HG02870 (cell line): ENCODE measurements at regions not wholly inside any gene's neighbourhood (a gene's known extent, or its start where the extent isn't known, plus 50 kb on each side); places are given as distances from the start of the nearest gene placed in this dataset.
"Not testable (repeated sequence)": the region's sequence is repeated elsewhere in the genome, so short reads cannot be mapped to it uniquely, and the experiment has no call there.

Source experiments
- ATAC-seq: cut with Tn5 transposase; IDR thresholded peaks from one replicate; pipeline ENCODE4 v1.9.1; 2021; ENCODE audit warnings: mild to moderate bottlenecking, moderate library complexity; ENCODE audit not compliant: unreplicated experiment

DNA sequence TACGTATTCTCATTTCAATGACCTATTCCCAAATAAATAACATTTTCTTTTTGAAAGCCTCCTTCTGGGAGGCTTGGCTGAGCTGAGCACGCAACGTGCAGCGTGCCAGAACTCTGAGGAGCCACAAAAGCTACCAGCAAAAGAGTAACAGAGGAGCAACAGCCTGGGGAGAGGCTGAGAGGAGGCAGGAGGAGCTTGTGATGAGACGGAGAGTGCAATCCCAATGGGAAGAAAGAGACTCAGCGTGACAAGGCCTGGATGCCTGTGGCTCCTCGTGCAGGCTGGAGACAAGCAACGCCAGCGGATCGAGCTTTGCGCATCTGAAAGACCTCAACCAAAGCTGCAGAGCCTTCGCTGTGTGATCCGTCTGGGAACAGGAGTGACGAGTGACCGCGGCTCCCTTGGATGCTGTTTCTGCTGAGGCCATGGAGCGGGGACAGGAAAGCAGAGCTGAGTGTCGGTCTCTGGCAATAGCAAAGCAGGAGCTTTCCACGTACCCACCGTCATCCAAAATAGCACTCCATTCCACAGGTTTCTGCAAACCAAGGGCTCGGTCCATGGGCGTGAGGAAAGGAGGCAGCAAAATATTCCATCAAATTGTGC lies 171.7 kb upstream of the PFKP start:
- ATAC-seq, result no peak

GRCh38 chr10:2893991-2894390 lies 173.4 kb upstream of the PFKP start:
- ATAC-seq, result no peak

GRCh38 chr10:2893158-2893845 lies 174.0 kb upstream of the PFKP start:
- ATAC-seq, result no peak

DNA sequence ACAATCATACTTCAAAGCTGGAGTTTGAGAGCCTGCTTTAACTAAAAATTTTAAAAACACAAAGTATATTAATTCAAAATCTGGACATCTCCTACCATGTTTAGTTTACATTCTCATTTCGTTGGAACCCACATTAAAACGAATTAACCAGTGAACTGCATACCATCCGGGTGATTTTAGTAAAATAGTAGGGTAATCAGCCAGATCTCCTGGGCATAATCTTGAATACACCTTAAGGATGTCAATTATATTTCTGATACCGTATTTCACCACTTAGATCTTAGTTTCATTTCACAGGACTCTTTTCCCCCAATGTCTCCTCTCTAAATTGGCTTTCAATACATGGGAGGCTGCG lies 175.6 kb upstream of the PFKP start:
- no peak for ATAC-seq

DNA sequence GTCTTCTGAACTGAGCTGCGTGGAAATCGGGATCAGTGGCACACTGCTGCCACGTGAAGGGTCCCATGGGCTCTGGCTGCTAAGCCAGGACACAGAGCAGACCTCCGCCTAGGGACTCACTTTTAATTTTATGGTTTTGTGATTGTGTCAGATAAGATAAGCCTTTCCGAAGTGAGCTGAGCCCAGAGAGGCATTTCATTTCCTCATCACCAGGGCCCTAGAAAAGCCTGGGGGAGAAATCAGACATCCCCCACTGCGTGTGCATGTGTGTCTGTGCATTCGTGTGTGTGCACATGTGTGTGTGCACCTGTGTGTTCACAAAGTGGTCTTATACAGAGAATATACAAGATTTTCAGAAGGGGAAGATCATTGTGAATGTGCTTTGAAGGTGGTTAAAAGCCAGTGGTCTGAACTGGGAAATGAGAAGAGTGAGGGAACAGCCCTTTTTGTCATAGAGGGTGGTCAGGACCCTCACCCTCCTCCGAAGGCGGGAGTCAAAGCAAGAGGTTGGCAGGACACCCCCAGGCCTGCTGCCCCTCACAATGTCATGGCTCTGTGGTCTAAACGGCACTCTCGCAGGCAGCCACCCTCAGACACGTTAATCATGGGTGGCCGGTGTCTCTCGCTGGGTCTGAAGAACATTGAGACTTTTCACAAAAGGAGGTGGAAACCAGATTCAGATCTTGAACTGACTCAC lies 176.1 kb upstream of the PFKP start:
- no peak for ATAC-seq

DNA sequence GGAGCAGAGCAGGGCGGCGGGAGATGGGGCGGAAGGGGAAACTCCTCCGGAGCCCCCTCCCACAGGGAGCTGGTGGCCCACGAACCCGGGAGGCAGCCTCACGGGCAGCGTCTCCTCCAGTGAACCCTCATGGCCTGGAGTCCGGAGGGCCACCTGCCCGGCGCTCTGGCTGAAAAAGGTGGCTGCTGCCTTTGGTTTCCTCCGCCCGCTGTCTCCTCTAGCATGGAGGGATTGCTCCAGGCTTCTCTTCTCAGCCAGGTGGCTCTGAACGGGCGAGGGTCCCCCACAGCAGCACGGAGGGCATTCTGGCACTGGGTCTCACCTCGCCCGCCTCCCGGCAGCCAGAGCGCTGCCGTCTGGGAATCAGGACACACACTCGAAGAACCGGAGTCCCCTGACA lies 177.3 kb upstream of the PFKP start:
- no peak for ATAC-seq

- ATAC-seq, result no peak
Observed at GRCh38 chr10:2888403-2889004, 178.8 kb upstream of the PFKP start.

DNA sequence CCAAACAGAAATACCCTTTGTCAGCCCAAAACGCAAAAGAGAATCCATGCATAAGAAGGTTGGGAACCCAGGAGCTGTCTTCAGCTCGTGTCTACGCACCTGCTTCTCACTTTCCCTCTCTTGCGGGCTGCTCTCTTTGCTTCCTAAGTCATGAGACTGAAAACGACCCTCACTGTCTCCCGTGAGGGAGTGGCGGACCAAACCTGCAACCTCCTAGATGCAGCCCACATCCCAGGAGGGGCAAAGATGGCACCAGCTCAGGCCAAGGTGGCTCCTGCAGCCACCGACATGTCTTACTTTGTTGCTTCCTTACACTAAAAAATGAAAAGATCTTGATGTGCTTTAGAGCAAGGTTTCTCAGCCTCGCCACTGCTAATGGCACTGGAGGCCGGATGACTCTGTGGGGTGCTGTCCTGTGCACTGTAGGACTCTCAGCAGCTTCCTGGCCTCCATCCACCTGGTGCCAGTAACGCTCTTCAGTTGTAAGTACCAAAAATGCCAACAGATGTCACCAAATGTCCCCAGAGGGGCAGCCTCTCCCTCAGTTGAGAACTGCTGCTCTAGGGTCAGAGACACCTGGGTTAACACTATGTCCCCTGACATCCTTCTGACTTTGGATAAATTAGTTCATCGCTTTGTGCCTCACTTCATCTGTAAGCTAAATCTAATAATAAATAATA lies 179.8 kb upstream of the PFKP start:
- ATAC-seq, result no peak

- ATAC-seq, result no peak
Observed at GRCh38 chr10:2886662-2887061, 180.7 kb upstream of the PFKP start.

GRCh38 chr10:2885288-2886278 lies 181.8 kb upstream of the PFKP start:
- ATAC-seq, result no peak

DNA sequence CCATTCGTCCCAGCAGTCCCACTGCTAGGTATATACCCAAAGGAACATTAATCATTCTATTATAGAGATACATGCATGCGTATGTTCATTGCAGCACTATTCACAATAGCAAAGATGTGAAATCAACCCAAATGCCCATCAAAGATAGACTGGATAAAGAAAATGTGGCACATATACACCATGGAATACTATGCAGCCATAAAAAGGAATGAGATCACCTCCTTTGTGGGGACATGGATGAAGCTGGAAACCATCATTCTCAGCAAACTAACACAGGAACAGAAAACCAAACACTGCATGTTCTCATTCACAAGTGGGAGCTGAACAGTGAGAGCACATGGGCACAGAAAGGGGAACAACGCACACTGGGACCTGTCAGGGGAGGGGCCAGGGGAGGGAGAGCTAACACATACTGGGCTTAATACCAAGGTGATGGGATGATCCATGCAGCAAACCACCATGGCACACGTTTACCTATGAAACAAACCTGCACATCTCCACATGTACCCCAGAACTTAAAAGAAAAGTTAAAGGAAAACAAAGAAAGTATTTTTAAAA lies 183.3 kb upstream of the PFKP start:
- ATAC-seq, result not testable (repeated sequence)

GRCh38 chr10:2883238-2883637 lies 184.1 kb upstream of the PFKP start:
- no peak for ATAC-seq

GRCh38 chr10:2882628-2883027 lies 184.7 kb upstream of the PFKP start:
- no peak for ATAC-seq

- no peak for ATAC-seq
Observed at GRCh38 chr10:2881720-2882620, 185.4 kb upstream of the PFKP start.

DNA sequence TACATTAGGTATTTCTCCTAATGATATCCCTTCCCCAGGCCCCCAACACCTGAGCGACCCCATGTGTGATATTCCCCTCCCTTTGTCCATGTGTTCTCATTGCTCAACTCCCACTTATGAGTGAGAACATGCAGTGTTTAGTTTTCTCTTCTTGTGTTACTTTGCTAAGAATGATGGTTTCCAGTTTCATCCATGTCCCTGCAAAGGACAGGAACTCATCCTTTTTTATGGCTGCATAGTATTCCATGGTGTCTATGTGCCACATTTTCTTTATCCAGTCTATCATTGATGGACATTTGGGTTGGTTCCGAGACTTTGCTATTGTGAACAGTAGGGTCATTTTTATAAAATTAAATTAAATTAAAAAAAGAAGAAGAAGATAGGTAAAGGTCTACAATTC lies 187.3 kb upstream of the PFKP start:
- not testable (repeated sequence) for ATAC-seq

GRCh38 chr10:2878818-2879217 lies 188.5 kb upstream of the PFKP start:
- ATAC-seq, result no peak

DNA sequence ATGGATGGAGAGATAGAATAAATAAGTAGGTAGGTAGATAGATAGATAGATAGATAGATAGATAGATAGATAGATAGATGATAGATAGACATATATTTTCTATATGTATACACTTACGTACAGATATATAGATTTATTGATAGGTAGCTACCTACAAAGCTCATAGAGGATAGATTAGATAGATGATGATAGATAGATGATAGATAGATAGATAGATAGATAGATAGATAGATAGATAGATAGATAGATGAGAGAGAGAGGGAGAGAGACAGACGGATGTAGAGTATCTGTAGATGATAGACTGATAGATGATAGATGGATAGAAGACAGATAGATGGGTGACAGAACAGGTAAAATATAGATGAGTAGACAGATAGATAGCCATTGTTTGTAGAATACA lies 191.3 kb upstream of the PFKP start:
- ATAC-seq, result no peak

GRCh38 chr10:2874963-2875362 lies 192.4 kb upstream of the PFKP start:
- no peak for ATAC-seq

DNA sequence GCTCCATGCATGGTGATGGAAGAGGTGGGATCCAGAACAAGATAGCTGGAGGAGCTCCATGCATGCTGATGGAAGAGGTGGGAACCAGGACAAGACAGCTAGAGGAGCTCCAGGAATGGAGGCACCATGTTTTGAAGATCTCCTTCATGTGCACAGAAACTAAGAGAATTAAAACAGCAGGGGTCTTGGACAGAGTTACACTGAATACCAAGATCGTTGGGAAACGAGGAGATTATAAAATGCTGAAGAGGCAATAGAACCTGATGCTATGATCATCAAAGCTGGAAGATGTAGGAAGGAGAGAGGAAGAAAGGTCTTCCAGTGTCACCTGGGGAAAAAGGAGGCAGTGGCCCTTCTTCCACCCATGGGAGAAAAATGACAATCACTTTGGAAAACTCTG lies 193.6 kb upstream of the PFKP start:
- no peak for ATAC-seq
